Endothelial cell of umbilical vein (primary cell): ENCODE measurements at regions not wholly inside any gene's neighbourhood (a gene's known extent, or its start where the extent isn't known, plus 50 kb on each side); places are given as distances from the start of the nearest gene placed in this dataset.

ENCODE experiments used
- BruUV-seq: library from RNA; stranded (reverse); fragments of 400-500 nt; replicated peaks from 2 replicates; lab custom pipeline; 2021; lab: Mats Ljungman, UMichigan
- CTCF ChIA-PET: fragments of 300-600, 350-600 bp; sonication (Branson Sonifier 250); formaldehyde crosslinking; loops from one replicate; lab custom pipeline; 2021; ENCODE audit warnings: antibody characterized with exemption, inconsistent platforms; lab: Charles Lee
- POLR2A ChIA-PET: fragments of 300-600, 350-600 bp; sonication (Branson Sonifier 250); formaldehyde crosslinking; loops from one replicate; lab custom pipeline; 2021; ENCODE audit warnings: antibody characterized with exemption, inconsistent platforms; lab: Charles Lee
- DNase-seq: peaks from one replicate; pipeline ENCODE4 v3.0.0-alpha.2; 2011; ENCODE audit warnings: low read depth, low spot score
- FAIRE-seq: peaks from 2 replicates; lab custom pipeline; 2011; peaks lifted over from hg19 to GRCh38; lab: Jason Lieb, UNC
- H2AFZ ChIP-seq: 2 replicates; pipeline ENCODE4 v1.6.0; 2012; ENCODE audit warnings: low read depth, low read length, control low read depth, inconsistent platforms
- H3K27ac ChIP-seq: 2 replicates; pipeline ENCODE4 v1.5.1; 2011; ENCODE audit warnings: low read depth, mild to moderate bottlenecking, control low read depth, low read length, moderate library complexity; ENCODE audit not compliant: insufficient read depth
- H3K27me3 ChIP-seq, 2 experiments: 2 replicates each; pipeline versions ENCODE4 v1.6.0 to v1.6.1; 2011; ENCODE audit warnings: low read length in 2 of 2, mixed read lengths in 1 of 2; ENCODE audit not compliant: control insufficient read depth in 2 of 2, insufficient read depth in 2 of 2
- H3K36me3 ChIP-seq, 2 experiments: 2 replicates in 1 of 2; 3 replicates in 1 of 2; pipeline ENCODE4 v1.5.1; 2011; ENCODE audit warnings: low read length in 2 of 2, mild to moderate bottlenecking in 1 of 2, moderate library complexity in 1 of 2; ENCODE audit not compliant: control insufficient read depth in 2 of 2, insufficient read depth in 2 of 2; ENCODE audit errors: extremely low read depth in 1 of 2
- H3K4me1 ChIP-seq: 3 replicates; pipeline ENCODE4 v1.5.1; 2011; ENCODE audit warnings: mild to moderate bottlenecking, low read length; ENCODE audit not compliant: control insufficient read depth, insufficient read depth; ENCODE audit errors: extremely low read depth
- H3K4me2 ChIP-seq: 2 replicates; pipeline ENCODE4 v1.6.1; 2011; ENCODE audit warnings: low read length, control low read depth, mixed read lengths; ENCODE audit not compliant: insufficient read depth
- H3K4me3 ChIP-seq, 3 experiments: fragments of 200-600 bp in 1 of 3; sonication (generic), shearing (Covaris generic) in 1 of 3; replicated peaks in 1 of 3; 2 replicates each; pipeline ENCODE4 v1.5.1; 2011 to 2016; ENCODE audit warnings: control low read depth in 3 of 3, low read length in 3 of 3, mild to moderate bottlenecking in 2 of 3, inconsistent platforms in 1 of 3, low read depth in 1 of 3, moderate library complexity in 1 of 3; ENCODE audit not compliant: insufficient read depth in 1 of 3
- H3K79me2 ChIP-seq: 2 replicates; pipeline ENCODE4 v1.6.0; 2012; ENCODE audit warnings: low read length, inconsistent platforms; ENCODE audit not compliant: control insufficient read depth, insufficient read depth
- H3K9ac ChIP-seq: replicated peaks from 2 replicates; pipeline ENCODE3; 2011; ENCODE audit warnings: low read length, control low read depth; ENCODE audit not compliant: insufficient read depth; ENCODE audit errors: extremely low read depth
- H3K9me1 ChIP-seq: replicated peaks from 3 replicates; pipeline ENCODE4 v1.6.0; 2011; ENCODE audit warnings: mild to moderate bottlenecking, low read length; ENCODE audit not compliant: control insufficient read depth, insufficient read depth; ENCODE audit errors: extremely low read depth
- H3K9me3 ChIP-seq: replicated peaks from 2 replicates; pipeline ENCODE4 v1.5.1; 2012; ENCODE audit warnings: low read length, inconsistent platforms; ENCODE audit not compliant: control insufficient read depth, insufficient read depth
- H4K20me1 ChIP-seq: replicated peaks from 2 replicates; pipeline ENCODE3; 2011; ENCODE audit warnings: mild to moderate bottlenecking, low read length; ENCODE audit not compliant: control insufficient read depth, insufficient read depth; ENCODE audit errors: extremely low read depth
- EZH2 ChIP-seq: IDR thresholded peaks from 2 replicates; pipeline ENCODE4 v1.6.1; 2012; ENCODE audit warnings: borderline replicate concordance, low read depth, mild to moderate bottlenecking, moderate library complexity, low read length, inconsistent platforms; ENCODE audit not compliant: severe bottlenecking
- FOS ChIP-seq: IDR thresholded peaks from 2 replicates; pipeline ENCODE4 v1.6.1; 2011; ENCODE audit warnings: mild to moderate bottlenecking, low read length, moderate library complexity, borderline replicate concordance; ENCODE audit not compliant: insufficient read depth
- GATA2 ChIP-seq: IDR thresholded peaks from 2 replicates; pipeline ENCODE4 v1.7.0; 2011; ENCODE audit warnings: low read depth, mild to moderate bottlenecking, moderate library complexity, mixed read lengths, low read length; ENCODE audit not compliant: insufficient read length, insufficient read depth
- JUN ChIP-seq: IDR thresholded peaks from 2 replicates; pipeline ENCODE4 v1.6.1; 2011; ENCODE audit warnings: borderline replicate concordance, low read depth; ENCODE audit not compliant: insufficient read length, insufficient read depth
- MYC ChIP-seq: IDR thresholded peaks from one replicate; pipeline ENCODE4 v1.6.1; 2011; ENCODE audit warnings: mild to moderate bottlenecking, low read depth, low read length
- POLR2A ChIP-seq: IDR thresholded peaks from 2 replicates; pipeline ENCODE4 v1.6.1; 2012; ENCODE audit warnings: low read depth, mild to moderate bottlenecking, control low read depth, low read length
- POLR2AphosphoS5 ChIP-seq: IDR thresholded peaks from 2 replicates; pipeline ENCODE4 v1.6.1; 2012; ENCODE audit warnings: low read depth, mild to moderate bottlenecking, control low read depth, low read length, moderate library complexity; ENCODE audit not compliant: insufficient read depth
- dilution Hi-C: fragments of 300-500 bp; cut with MboI; formaldehyde crosslinking; loops from one replicate; pipeline ENCODE4 v1.15.0; 2019; ENCODE audit warnings: low sequenced_read_pairs; ENCODE audit not compliant: extremely low pct_ligation_motif_present
- intact Hi-C: fragments of 100-400 bp; cut with micrococcal nuclease; formaldehyde crosslinking; loops from one replicate; pipeline ENCODE4 v1.10.0; 2022
- TF ChIP-seq, protein P1 (sequence below): IDR thresholded peaks from 2 replicates; pipeline ENCODE4 v1.6.1; 2011; ENCODE audit not compliant: insufficient read depth, insufficient read length
- TF ChIP-seq, protein P2 (sequence below), 2 donors: IDR thresholded peaks; 1 replicate in 1 of 2; 2 replicates in 1 of 2; pipeline ENCODE4 v1.5.1; 2011; ENCODE audit warnings: low read length in 2 of 2, mild to moderate bottlenecking in 2 of 2, moderate library complexity in 2 of 2, control low read depth in 1 of 2, inconsistent platforms in 1 of 2, low read depth in 1 of 2; ENCODE audit not compliant: insufficient read depth in 1 of 2; ENCODE audit errors: extremely low read depth in 1 of 2

DNA sequence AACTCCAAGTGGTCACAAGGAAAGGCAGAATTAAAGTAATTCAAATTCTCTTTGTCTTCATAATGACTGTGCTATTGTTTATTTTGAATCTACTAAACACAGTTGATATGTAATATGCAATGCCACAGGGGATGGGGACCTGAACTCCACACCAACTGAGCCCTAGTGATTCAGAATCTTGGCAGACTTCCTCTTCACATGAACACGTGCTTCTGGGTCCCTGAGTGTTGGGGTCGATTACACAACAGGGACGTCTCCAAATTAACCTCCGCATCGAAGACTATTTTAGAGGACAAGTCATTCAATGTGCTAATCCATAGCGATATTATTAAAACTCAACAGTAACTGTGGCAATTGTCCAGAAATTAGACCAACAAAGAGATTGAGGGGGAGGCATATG, 95.3 kb upstream of the CARD11 start:
- H3K4me3 ChIP-seq, result no peak overlapping the region
- BruUV-seq, result no TSS peak

More for the DNA sequence above, 95.3 kb upstream of the CARD11 start:
- POLR2A ChIA-PET, result no interaction called here
- no peak overlapping the region for H3K27ac ChIP-seq
- TF ChIP-seq POLR2AphosphoS5, result no peak
- TF ChIP-seq EZH2, result no peak
- no peak for TF ChIP-seq FOS
- TF ChIP-seq GATA2, result no peak
- TF ChIP-seq, protein P1, sequence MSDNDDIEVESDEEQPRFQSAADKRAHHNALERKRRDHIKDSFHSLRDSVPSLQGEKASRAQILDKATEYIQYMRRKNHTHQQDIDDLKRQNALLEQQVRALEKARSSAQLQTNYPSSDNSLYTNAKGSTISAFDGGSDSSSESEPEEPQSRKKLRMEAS, result no peak
- no peak for TF ChIP-seq POLR2A
- TF ChIP-seq, protein P2, sequence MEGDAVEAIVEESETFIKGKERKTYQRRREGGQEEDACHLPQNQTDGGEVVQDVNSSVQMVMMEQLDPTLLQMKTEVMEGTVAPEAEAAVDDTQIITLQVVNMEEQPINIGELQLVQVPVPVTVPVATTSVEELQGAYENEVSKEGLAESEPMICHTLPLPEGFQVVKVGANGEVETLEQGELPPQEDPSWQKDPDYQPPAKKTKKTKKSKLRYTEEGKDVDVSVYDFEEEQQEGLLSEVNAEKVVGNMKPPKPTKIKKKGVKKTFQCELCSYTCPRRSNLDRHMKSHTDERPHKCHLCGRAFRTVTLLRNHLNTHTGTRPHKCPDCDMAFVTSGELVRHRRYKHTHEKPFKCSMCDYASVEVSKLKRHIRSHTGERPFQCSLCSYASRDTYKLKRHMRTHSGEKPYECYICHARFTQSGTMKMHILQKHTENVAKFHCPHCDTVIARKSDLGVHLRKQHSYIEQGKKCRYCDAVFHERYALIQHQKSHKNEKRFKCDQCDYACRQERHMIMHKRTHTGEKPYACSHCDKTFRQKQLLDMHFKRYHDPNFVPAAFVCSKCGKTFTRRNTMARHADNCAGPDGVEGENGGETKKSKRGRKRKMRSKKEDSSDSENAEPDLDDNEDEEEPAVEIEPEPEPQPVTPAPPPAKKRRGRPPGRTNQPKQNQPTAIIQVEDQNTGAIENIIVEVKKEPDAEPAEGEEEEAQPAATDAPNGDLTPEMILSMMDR (IDR thresholded peaks at IDR 0.05; ENCODE audit: extremely low read depth in 1 of 2, insufficient read depth in 1 of 2, low read depth in 1 of 2, low read length in 2 of 2), result no peak
- no peak for TF ChIP-seq MYC
- TF ChIP-seq JUN, result no peak
- no peak overlapping the region for H2AFZ ChIP-seq
- H3K27me3 ChIP-seq, result peaks cover 0 to 2% of the 10 kb centered on the region in 2 experiments
- no peaks in the 10 kb centered on the region for H4K20me1 ChIP-seq
- CTCF ChIA-PET, result no interaction called here
- FAIRE-seq, result no peak
- intact Hi-C loops, result no loop called here
- dilution Hi-C loops, result no loop called here
- no peak for DNase-seq
- no peak overlapping the region for H3K4me2 ChIP-seq
- no peaks in the 10 kb centered on the region for H3K9me3 ChIP-seq
- no peak overlapping the region for H3K9ac ChIP-seq
- H3K36me3 ChIP-seq, result no peaks in the 10 kb centered on the region
- no peaks in the 10 kb centered on the region for H3K4me1 ChIP-seq
- no peaks in the 10 kb centered on the region for H3K79me2 ChIP-seq
- no peaks in the 10 kb centered on the region for H3K9me1 ChIP-seq
